Activated CD4-positive, alpha-beta memory T cell treated with anti-CD3 and anti-CD28 coated beads for 36 hours (primary cell): ENCODE measurements at regions not wholly inside any gene's neighbourhood (a gene's known extent, or its start where the extent isn't known, plus 50 kb on each side); places are given as distances from the start of the nearest gene placed in this dataset.
A peak's percentile ranks its signal among the peaks of the same experiment; 100 is the strongest.
"Not testable (repeated sequence)": the region's sequence is repeated elsewhere in the genome, so short reads cannot be mapped to it uniquely, and the experiment has no call there.

Source experiments
- CTCF ChIA-PET: fragments of 350-600 bp; sonication (Branson Sonifier 250); formaldehyde crosslinking; loops from one replicate; lab custom pipeline; 2021; ENCODE audit warnings: antibody characterized with exemption, inconsistent platforms; lab: Charles Lee
- POLR2A ChIA-PET: fragments of 350-600 bp; sonication (Branson Sonifier 250); formaldehyde crosslinking; loops from one replicate; lab custom pipeline; 2021; ENCODE audit warnings: antibody characterized with exemption; lab: Charles Lee
- DNase-seq: peaks from one replicate; pipeline ENCODE4 v3.0.0-alpha.2; 2020
- H3K27ac Mint-ChIP-seq: one replicate; pipeline ENCODE4 v1.8.0; 2021; ENCODE audit warnings: mixed read lengths
- H3K27me3 Mint-ChIP-seq: one replicate; pipeline ENCODE4 v1.8.0; 2021; ENCODE audit warnings: mixed read lengths
- H3K36me3 Mint-ChIP-seq: one replicate; pipeline ENCODE4 v1.8.0; 2021; ENCODE audit warnings: mixed read lengths
- H3K4me1 Mint-ChIP-seq: one replicate; pipeline ENCODE4 v1.8.0; 2021; ENCODE audit warnings: low read depth, mixed read lengths
- H3K4me3 Mint-ChIP-seq: one replicate; pipeline ENCODE4 v1.8.0; 2021; ENCODE audit warnings: mild to moderate bottlenecking, mixed read lengths
- H3K9me3 Mint-ChIP-seq: one replicate; pipeline ENCODE4 v1.8.0; 2021; ENCODE audit warnings: mixed read lengths
- intact Hi-C: fragments of 100-400 bp; cut with micrococcal nuclease; formaldehyde crosslinking; loops from one replicate; pipeline ENCODE4 v1.15.1; 2023

DNA sequence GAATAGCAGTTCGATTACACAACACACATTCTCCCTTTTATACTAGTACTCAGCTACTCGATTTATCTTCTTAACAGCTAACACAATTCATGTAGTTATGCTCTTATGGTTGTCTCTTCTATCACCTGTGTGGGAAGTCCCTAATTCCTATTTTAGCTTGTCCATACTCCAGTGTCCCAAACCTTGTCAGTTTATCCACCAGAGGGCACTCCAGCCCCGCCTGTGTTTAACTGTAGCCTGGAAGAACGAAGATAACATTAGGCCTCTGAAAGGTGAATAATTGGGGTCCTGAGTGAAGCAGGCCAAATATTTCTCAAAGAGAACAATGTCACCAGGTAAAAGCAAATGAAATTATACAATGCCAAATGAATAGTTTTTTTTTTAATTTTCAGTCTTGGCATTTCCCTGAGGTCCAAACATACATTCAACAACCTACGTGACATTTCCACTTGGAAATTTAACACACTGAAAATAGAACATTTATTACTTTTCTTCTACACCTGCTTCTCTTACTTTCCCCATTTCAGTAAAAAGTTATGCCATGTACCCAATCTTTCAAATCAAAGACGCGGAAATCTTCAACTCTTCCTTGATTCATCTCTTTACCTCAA, 560.7 kb downstream of the HTR1A start:
- intact Hi-C loops = loop anchor here (2.0 kb wide), 1 partner anchor 561 kb away; the partner anchor contains the start of gene HTR1A

DNA sequence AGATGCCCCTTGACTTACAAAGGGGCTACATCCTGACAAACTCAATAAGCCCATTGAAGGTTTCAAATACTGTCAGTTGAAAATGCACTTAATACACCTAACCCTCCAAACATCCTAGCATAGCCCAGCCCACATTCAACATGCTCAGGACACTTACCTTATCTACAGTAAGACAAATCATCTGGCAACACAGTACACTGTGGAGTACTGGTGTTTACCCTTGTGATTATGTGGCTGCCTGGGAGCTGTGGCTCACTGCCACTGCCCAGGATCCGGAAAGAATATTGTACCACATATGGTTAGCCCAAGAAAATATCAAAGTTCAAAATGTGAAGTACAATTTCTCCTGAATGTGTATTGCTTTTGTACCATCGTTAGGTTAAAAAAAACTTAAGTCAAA, 562.2 kb downstream of the HTR1A start:
- H3K27me3 Mint-ChIP-seq = no peaks in the 10 kb centered on the region
- H3K27ac Mint-ChIP-seq = no peak overlapping the region
- ChIA-PET CTCF (no interaction called here), POLR2A (no interaction called here)
- no peaks in the 10 kb centered on the region for H3K36me3 Mint-ChIP-seq
- H3K4me1 Mint-ChIP-seq = no peaks in the 10 kb centered on the region
- intact Hi-C loops = loop anchor here (2.0 kb wide), 1 partner anchor 563 kb away; the partner anchor contains the start of gene HTR1A
- DNase-seq = no peak
- no peak overlapping the region for H3K4me3 Mint-ChIP-seq
- peaks cover 4% of the 10 kb centered on the region for H3K9me3 Mint-ChIP-seq

More for the DNA sequence above, 560.7 kb downstream of the HTR1A start:
- H3K4me1 Mint-ChIP-seq = no peaks in the 10 kb centered on the region
- no peak overlapping the region for H3K27ac Mint-ChIP-seq
- no peaks in the 10 kb centered on the region for H3K36me3 Mint-ChIP-seq
- CTCF ChIA-PET = interaction anchor here (0.7 to 1.0 kb wide), 4 partner anchors 10 to 806 kb away, joined by 3 read pairs; no protein-coding TSS in a partner anchor
- DNase-seq = peak; percentile 47
- POLR2A ChIA-PET = no interaction called here
- H3K27me3 Mint-ChIP-seq = no peaks in the 10 kb centered on the region
- H3K9me3 Mint-ChIP-seq = peaks cover 4% of the 10 kb centered on the region
- H3K4me3 Mint-ChIP-seq = no peak overlapping the region

DNA sequence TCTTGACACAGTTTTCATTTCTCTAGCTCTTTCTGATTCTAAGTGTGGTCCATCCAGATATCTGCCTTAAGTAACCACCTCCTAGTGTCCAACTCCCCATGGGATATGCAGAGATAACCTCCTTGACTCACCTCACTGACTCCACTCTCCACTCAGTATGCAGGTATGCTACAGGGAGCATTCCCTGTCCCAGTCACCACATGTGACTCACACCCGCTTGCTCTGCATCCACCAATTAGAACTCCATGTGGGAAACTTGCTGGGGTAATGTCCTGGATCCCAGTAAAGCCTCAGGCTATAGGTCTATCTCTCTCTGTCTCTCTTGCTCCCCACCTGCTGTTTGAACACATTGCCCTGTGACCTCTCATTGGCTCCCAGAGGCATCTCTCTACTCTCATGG, 563.9 kb downstream of the HTR1A start:
- CTCF ChIA-PET = no interaction called here
- Mint-ChIP-seq H3K4me1 (no peaks in the 10 kb centered on the region), H3K27me3 (no peaks in the 10 kb centered on the region), H3K36me3 (no peaks in the 10 kb centered on the region), H3K27ac (no peak overlapping the region), H3K9me3 (no peaks in the 10 kb centered on the region), H3K4me3 (no peak overlapping the region)
- POLR2A ChIA-PET = no interaction called here
- no peak for DNase-seq
- intact Hi-C loops = no loop called here

DNA sequence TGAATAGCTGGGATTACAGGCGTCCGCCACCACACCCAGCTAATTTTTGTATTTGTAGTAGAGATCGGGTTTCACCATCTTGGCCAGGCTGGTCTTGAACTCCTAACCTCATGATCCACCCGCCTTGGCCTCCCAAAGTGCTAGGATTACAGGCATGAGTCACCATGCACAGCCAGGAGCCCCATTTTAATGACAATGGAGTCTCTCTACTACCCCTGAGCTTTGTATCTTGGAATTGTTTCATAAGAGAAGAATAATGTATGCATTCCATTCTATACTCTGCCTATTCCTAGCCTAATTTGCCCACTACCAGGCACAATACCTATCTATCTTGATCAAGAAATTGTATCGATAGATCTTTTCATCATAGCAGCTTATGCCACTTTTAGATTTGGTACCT, 574.1 kb downstream of the HTR1A start:
- H3K4me3 Mint-ChIP-seq, POLR2A ChIA-PET, H3K27ac Mint-ChIP-seq, H3K9me3 Mint-ChIP-seq, CTCF ChIA-PET, H3K4me1 Mint-ChIP-seq, H3K36me3 Mint-ChIP-seq, intact Hi-C loops, H3K27me3 Mint-ChIP-seq, DNase-seq: not testable (repeated sequence)

DNA sequence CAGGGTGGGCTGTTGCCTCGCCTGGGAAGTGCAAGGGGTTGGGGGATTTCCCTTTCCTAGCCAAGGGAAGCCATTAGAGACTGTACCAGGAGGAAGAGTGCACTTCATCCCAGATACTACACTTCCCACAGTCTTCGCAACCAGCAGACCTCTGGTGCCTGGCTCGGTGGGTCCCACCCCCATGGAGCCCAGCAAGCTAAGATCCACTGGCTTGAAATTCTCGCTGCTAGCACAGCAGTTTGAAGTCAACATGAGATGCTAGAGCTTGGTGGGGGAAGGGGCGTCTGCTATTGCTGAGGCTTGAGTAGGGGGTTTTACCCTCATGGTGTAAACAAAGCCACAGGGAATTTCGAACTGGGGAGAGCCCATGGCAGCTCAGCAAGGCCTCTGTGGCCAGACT, 586.4 kb downstream of the HTR1A start:
- H3K36me3 Mint-ChIP-seq = no peaks in the 10 kb centered on the region
- H3K27me3 Mint-ChIP-seq = no peaks in the 10 kb centered on the region
- H3K4me3 Mint-ChIP-seq = no peak overlapping the region
- H3K4me1 Mint-ChIP-seq = no peaks in the 10 kb centered on the region
- H3K27ac Mint-ChIP-seq = no peak overlapping the region
- ChIA-PET POLR2A (no interaction called here), CTCF (no interaction called here)
- intact Hi-C loops = no loop called here
- DNase-seq = no peak
- H3K9me3 Mint-ChIP-seq = peaks cover 6% of the 10 kb centered on the region

DNA sequence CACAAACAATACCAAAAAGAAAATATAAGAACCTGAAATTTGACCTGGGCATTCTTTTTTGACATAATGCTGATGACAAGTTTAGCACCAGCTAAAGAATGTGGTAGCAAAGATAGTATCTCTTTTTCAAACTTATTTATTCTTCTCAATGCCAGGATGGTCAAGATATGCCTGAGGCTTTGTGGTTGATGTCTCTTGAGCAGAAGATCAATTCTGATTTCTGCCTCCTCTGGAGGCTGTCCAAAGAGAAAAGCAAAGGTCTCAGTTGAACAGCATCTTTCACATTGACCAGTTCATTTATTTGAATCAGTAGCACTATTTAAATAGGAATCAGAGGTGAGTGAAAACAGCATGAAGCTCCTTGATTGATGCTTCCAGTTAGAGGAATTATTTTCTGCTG, 588.2 kb downstream of the HTR1A start:
- CTCF ChIA-PET = no interaction called here
- no peaks in the 10 kb centered on the region for H3K36me3 Mint-ChIP-seq
- H3K4me1 Mint-ChIP-seq = no peaks in the 10 kb centered on the region
- H3K27me3 Mint-ChIP-seq = no peaks in the 10 kb centered on the region
- intact Hi-C loops = no loop called here
- no peak for DNase-seq
- POLR2A ChIA-PET = no interaction called here
- no peak overlapping the region for H3K27ac Mint-ChIP-seq
- H3K4me3 Mint-ChIP-seq = no peak overlapping the region
- no peaks in the 10 kb centered on the region for H3K9me3 Mint-ChIP-seq

DNA sequence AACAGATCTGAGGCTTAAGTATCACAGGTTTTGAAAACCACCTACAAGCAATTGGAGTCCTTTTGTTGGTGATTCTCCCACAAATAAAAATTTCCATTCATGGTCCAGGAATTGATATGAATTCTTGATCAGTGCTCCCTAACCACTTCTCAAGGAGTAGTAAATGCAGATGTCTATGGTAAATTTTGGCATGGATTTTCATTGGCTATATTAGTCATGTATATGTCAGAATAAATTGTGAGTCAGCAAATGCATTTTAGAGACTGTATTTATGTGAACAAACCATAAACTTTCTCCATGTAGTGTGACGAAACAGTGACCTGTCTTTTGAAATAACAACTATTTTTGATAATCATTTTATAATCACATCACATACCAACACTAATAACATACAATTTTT, 611.1 kb downstream of the HTR1A start:
- Mint-ChIP-seq H3K27me3 (no peaks in the 10 kb centered on the region), H3K36me3 (no peaks in the 10 kb centered on the region), H3K27ac (no peak overlapping the region), H3K4me1 (no peaks in the 10 kb centered on the region), H3K9me3 (peaks cover 10% of the 10 kb centered on the region), H3K4me3 (no peak overlapping the region)
- POLR2A ChIA-PET = no interaction called here
- no peak for DNase-seq
- CTCF ChIA-PET = no interaction called here
- intact Hi-C loops = no loop called here

DNA sequence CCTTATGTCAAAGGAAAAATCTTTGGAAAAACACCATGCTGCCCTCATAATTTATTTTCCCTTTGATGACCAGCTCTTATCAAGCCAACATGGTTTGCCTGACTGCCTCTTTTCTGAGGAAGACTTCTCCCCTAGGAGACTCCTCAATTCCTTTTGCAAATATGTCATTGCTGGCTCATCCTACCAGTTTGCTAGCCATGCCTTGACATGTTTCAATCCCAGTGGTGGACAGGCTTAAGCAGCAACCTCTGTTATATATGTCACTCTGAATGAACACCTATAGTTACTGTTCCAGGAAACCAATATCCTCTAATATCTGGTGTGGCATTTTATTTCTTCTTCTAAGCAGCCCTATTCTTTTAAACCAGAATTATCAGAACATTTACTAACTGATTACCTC, 615.8 kb downstream of the HTR1A start:
- H3K27me3 Mint-ChIP-seq = no peaks in the 10 kb centered on the region
- POLR2A ChIA-PET = no interaction called here
- no peak overlapping the region for H3K27ac Mint-ChIP-seq
- no peak overlapping the region for H3K4me3 Mint-ChIP-seq
- intact Hi-C loops = no loop called here
- DNase-seq = no peak
- H3K4me1 Mint-ChIP-seq = no peaks in the 10 kb centered on the region
- peaks cover 11% of the 10 kb centered on the region for H3K9me3 Mint-ChIP-seq
- no peaks in the 10 kb centered on the region for H3K36me3 Mint-ChIP-seq
- CTCF ChIA-PET = no interaction called here

DNA sequence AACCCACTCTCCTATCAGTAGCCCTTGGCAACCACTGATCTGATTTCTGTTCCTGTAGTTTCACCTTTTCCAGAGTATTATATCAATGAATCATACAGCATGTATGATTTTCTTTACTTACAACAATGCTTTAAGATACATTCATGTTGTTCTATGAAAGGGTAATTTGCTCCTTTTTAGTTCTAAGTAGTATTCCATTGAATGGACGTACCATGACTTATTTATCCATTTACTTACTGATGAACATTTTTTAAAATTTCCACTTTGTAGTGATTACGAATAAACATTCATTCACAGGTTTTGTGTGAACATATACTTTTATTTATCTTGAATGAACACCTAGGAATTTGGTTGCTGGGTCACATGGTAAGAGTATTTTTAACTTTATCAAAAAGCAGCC, 620.8 kb downstream of the HTR1A start:
- ChIA-PET CTCF (no interaction called here), POLR2A (no interaction called here)
- no peak overlapping the region for H3K4me3 Mint-ChIP-seq
- H3K36me3 Mint-ChIP-seq = no peaks in the 10 kb centered on the region
- intact Hi-C loops = no loop called here
- no peak overlapping the region for H3K27ac Mint-ChIP-seq
- H3K27me3 Mint-ChIP-seq = no peaks in the 10 kb centered on the region
- peaks cover 8% of the 10 kb centered on the region for H3K9me3 Mint-ChIP-seq
- DNase-seq = no peak
- H3K4me1 Mint-ChIP-seq = no peaks in the 10 kb centered on the region

DNA sequence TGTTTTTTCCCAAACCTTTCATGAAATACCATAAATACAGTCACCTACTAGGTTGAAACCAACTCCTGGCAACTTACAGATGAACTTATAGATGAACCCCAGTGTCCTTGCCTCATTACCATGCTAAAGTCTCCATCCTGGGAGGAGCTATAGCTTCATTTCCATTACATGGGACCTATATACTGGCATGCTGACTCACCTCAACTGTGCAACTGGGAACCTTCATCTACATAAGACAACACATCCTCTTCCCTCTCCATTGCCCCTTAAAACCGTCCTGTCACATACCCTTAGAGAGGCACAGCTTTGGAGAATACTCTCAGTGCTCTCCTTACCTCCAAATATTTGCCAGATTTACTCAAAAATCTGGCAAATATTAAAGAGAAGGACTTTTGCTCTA, 638.3 kb downstream of the HTR1A start:
- DNase-seq = no peak
- Mint-ChIP-seq H3K4me3 (no peak overlapping the region), H3K27me3 (no peaks in the 10 kb centered on the region), H3K36me3 (no peaks in the 10 kb centered on the region), H3K27ac (no peak overlapping the region), H3K9me3 (peaks cover 2% of the 10 kb centered on the region), H3K4me1 (no peaks in the 10 kb centered on the region)
- ChIA-PET CTCF (no interaction called here), POLR2A (no interaction called here)
- intact Hi-C loops = no loop called here

DNA sequence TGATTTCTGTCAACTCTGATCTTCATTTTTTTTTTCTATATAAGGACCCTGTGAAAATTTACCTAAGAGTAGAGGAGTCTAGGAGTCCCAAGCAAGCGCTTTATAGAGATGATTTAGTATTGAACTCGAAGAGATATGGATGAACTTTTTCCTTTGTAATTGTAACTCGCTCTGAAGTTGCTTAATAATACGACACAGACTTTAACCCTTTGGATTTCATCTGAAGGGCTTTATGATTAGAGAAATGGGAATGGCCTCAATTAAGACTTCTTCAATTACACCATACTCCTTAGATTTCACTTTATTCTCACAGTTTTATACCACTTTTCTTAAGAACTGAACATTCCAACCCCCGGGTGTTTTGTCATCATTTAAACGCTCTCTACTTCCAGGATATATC, 647.7 kb downstream of the HTR1A start:
- CTCF ChIA-PET = no interaction called here
- H3K36me3 Mint-ChIP-seq = no peaks in the 10 kb centered on the region
- POLR2A ChIA-PET = no interaction called here
- H3K4me3 Mint-ChIP-seq = no peak overlapping the region
- intact Hi-C loops = no loop called here
- H3K27me3 Mint-ChIP-seq = no peaks in the 10 kb centered on the region
- H3K9me3 Mint-ChIP-seq = peaks cover 11% of the 10 kb centered on the region
- DNase-seq = no peak
- H3K27ac Mint-ChIP-seq = no peak overlapping the region
- H3K4me1 Mint-ChIP-seq = no peaks in the 10 kb centered on the region

DNA sequence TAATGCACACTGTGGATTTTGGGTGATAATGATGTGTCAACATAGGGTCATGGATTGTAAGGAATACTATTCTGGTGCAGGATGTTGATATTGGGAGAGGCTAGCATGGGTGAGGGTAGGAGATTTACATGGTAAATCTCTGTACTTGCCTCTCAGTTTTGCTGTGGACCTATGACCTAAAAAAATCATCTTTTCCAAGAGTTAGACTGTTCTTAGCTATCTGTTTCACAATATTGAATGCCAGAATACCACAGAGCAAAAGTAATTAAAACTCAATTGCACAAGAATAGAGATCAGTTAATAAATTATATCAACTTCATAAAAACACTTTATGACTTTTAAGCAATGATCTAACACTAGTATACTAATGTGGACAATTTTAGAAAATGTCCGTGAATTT, 651.6 kb downstream of the HTR1A start:
- intact Hi-C loops = no loop called here
- ChIA-PET POLR2A (no interaction called here), CTCF (no interaction called here)
- Mint-ChIP-seq H3K36me3 (no peaks in the 10 kb centered on the region), H3K27me3 (no peaks in the 10 kb centered on the region), H3K4me3 (no peak overlapping the region), H3K27ac (no peak overlapping the region), H3K9me3 (peaks cover 8% of the 10 kb centered on the region), H3K4me1 (no peaks in the 10 kb centered on the region)
- no peak for DNase-seq

DNA sequence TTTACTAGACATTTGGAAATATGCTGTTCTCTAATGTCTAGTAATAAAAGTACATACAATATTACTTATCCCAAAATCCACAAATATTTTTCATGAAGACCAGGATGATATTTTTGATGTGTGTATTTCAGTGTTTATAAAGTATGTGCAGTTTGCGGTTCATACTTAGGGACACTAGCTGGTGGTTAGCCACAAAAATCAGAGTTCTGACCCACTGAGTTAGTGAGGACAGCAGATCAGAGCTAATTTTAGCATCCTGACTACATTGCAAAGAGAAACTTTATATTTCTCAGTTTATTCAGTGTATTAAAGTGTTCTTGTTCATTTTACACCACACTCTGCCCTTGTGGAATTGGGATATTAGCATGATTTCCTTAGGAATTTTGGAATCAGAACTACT, 655.3 kb downstream of the HTR1A start:
- Mint-ChIP-seq H3K4me1 (no peaks in the 10 kb centered on the region), H3K4me3 (no peak overlapping the region), H3K9me3 (peaks cover 13% of the 10 kb centered on the region), H3K27me3 (no peaks in the 10 kb centered on the region), H3K36me3 (no peaks in the 10 kb centered on the region), H3K27ac (no peak overlapping the region)
- DNase-seq = no peak
- ChIA-PET POLR2A (no interaction called here), CTCF (no interaction called here)
- intact Hi-C loops = no loop called here
